DOHH2 (cell line): ENCODE measurements at regions not wholly inside any gene's neighbourhood (a gene's known extent, or its start where the extent isn't known, plus 50 kb on each side); places are given as distances from the start of the nearest gene placed in this dataset.

ENCODE experiments used
- CTCF ChIP-seq: fragments of 200-600 bp; sonication (generic); IDR thresholded peaks from one replicate; pipeline ENCODE4 v1.5.1; 2014; ENCODE audit warnings: antibody characterized with exemption, mild to moderate bottlenecking, low read depth, low read length; ENCODE audit not compliant: poor library complexity, severe bottlenecking
- EZH2phosphoT487 ChIP-seq: fragments of 200-600 bp; sonication (generic); IDR thresholded peaks from 2 replicates; pipeline ENCODE4 v1.6.1; 2017; ENCODE audit warnings: borderline replicate concordance, mild to moderate bottlenecking, antibody characterized with exemption, low read length, moderate library complexity, mixed read lengths

DNA sequence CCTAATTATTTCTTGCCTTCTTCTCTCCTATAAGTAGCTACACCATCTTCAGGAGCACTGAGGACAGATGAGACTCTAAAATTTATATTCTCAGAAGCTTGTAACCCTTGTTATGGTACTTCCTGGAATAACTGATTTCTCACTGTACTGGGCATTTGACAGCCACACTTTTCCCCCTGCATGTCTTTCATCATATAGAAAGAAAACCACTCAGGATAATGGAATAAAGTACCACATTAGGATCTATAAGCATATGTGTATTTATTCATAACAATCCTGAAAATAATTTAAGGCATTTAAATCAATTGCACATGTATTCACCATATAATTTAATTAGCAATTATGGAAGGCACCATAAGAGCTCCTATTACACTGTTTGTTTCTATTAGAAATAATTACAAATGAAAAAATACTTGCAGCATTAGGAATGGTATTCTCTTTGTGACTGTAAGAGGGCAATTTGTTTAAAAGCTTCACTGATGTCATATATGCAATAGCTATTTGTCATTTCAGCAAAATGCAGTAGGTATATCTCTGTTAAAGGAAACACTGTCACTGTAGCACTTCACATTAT, 216.9 kb upstream of the FSHR start:
- TF ChIP-seq CTCF (no peak), EZH2phosphoT487 (no peak)
